Lower leg skin (tissue), 4 donors: ENCODE measurements at regions not wholly inside any gene's neighbourhood (a gene's known extent, or its start where the extent isn't known, plus 50 kb on each side); places are given as distances from the start of the nearest gene placed in this dataset.

Experiments used
- DNase-seq, 2 donors: peaks; one replicate each; pipeline ENCODE4 v3.0.0-alpha.2; 2019; ENCODE audit warnings: low spot score in 2 of 2
- H3K4me3 ChIP-seq: fragments of 200-600 bp; sonication (generic); 2 replicates; pipeline ENCODE4 v1.5.1; 2017; ENCODE audit warnings: mild to moderate bottlenecking, low read depth; ENCODE audit not compliant: poor library complexity, severe bottlenecking
- CTCF ChIP-seq, 3 donors: fragments of 450-650 bp; IDR thresholded peaks; one replicate each; pipeline ENCODE4 v1.5.1; 2016; ENCODE audit warnings: antibody characterized with exemption in 3 of 3, mild to moderate bottlenecking in 3 of 3, moderate library complexity in 2 of 3
- POLR2A ChIP-seq, 2 donors: fragments of 450-650 bp; IDR thresholded peaks; one replicate each; pipeline ENCODE4 v1.6.1; 2016 to 2017; ENCODE audit warnings: antibody characterized with exemption in 2 of 2, mild to moderate bottlenecking in 1 of 2, moderate library complexity in 1 of 2
- WGBS, 2 donors: methylation state at CpG; one replicate each; pipeline ENCODE4 v1.1.5; 2018; 5-methylcytosine and 5-hydroxymethylcytosine counted together
- intact Hi-C: fragments of 100-400 bp; cut with DNase I; formaldehyde crosslinking; loops from one replicate; pipeline ENCODE4 v1.15.0; 2023; ENCODE audit warnings: low total_unique reads

GRCh38 chr2:221649051-221649775, 77.1 kb upstream of the EPHA4 start:
- no peak overlapping the region for H3K4me3 ChIP-seq
- no peak for DNase-seq
- WGBS, 2 donors: 85 to 90% methylated on average over 5 of the region's 5 CpGs
- intact Hi-C loops: no loop called here
- TF ChIP-seq CTCF (IDR thresholded peaks at IDR 0.05) (no peak), POLR2A (IDR thresholded peaks at IDR 0.05) (no peak)

GRCh38 chr2:221642447-221642846, 70.3 kb upstream of the EPHA4 start:
- intact Hi-C loops: no loop called here
- H3K4me3 ChIP-seq: no peak overlapping the region
- DNase-seq: no peak
- 78 to 79% methylated on average over 3 of the region's 3 CpGs for WGBS, 2 donors
- TF ChIP-seq CTCF (IDR thresholded peaks at IDR 0.05) (no peak), POLR2A (IDR thresholded peaks at IDR 0.05) (no peak)

- no peak overlapping the region for H3K4me3 ChIP-seq
- DNase-seq: no peak
- WGBS, 2 donors: 83 to 87% methylated on average over 13 of the region's 13 CpGs
- no peak for TF ChIP-seq CTCF (IDR thresholded peaks at IDR 0.05)
- TF ChIP-seq POLR2A (IDR thresholded peaks at IDR 0.05): no peak
- intact Hi-C loops: no loop called here
These were observed 69.2 kb upstream of the EPHA4 start for GRCh38 chr2:221641181-221641871.

- no peak for TF ChIP-seq CTCF (IDR thresholded peaks at IDR 0.05)
- WGBS, 2 donors: 84 to 88% methylated on average over 1 of the region's 1 CpG
- H3K4me3 ChIP-seq: no peak overlapping the region
- DNase-seq: no peak
- intact Hi-C loops: no loop called here
These were observed 68.6 kb upstream of the EPHA4 start for GRCh38 chr2:221640686-221641085.

GRCh38 chr2:221637851-221638250, 65.7 kb upstream of the EPHA4 start:
- intact Hi-C loops: no loop called here

More at GRCh38 chr2:221637851-221638250, 65.7 kb upstream of the EPHA4 start:
- no peak for DNase-seq
- 87 to 89% methylated on average over 2 of the region's 2 CpGs for whole genome bisulfite sequencing, 2 donors
- TF ChIP-seq POLR2A (IDR thresholded peaks at IDR 0.05) (no peak), CTCF (IDR thresholded peaks at IDR 0.05) (no peak)
- no peak overlapping the region for H3K4me3 ChIP-seq
